ENCODE measurements at regions not wholly inside any gene's neighbourhood (a gene's known extent, or its start where the extent isn't known, plus 50 kb on each side); places are given as distances from the start of the nearest gene placed in this dataset.
"Not testable (repeated sequence)": the region's sequence is repeated elsewhere in the genome, so short reads cannot be mapped to it uniquely, and the experiment has no call there.

GRCh38 chr5:111635151-111635902 lies 121.7 kb downstream of the NREP start:
- DNase-seq (ENCODE audit: low read depth in 2 of 3, low spot score in 1 of 3) = no peak

DNA sequence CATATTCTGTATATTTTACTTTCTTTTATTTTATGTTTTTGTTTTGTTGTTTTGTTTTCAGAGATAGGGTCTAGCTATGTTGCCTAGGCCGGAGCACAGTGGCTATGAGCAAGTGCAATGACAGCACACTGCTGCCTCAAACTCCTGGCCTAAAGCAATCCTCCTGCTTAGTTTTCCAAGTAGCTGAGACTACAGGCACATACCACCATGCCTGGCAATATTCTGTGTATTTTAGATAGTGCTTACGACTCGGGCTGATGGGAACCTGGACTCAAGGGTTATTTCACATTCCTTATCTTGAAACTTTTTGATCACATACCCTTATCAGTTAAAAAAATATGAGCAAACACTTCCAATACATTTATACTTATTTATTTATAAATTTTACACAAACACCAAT lies 119.0 kb upstream of the STARD4 start:
- no peak for DNase-seq (ENCODE audit: low read depth in 2 of 3, low spot score in 1 of 3)

DNA sequence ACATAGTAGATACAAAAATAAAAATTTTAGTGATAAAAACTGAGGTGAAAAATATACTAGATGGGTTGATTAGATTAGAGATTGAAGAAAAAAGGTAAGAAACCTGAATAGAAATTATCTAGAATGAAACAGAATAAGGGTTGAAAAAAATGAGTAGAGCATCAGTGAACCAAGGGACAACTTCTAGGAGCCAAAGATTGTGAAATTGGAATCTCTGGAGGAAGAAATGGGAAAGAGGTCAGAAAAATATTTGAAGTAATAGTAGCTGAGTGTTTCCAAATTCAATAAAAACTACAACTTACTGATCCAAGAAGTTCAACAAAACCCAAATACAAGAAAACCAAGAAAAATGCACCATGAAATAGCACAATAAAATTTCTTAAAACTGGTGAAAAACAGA lies 116.6 kb upstream of the STARD4 start:
- DNase-seq (ENCODE audit: low read depth in 2 of 3, low spot score in 1 of 3) = no peak

GRCh38 chr5:111627862-111628261 lies 115.5 kb upstream of the STARD4 start:
- peak; percentile 8 to 14 (median 10) for DNase-seq (ENCODE audit: low read depth in 2 of 3, low spot score in 1 of 3)

- no peak for DNase-seq (ENCODE audit: low read depth in 2 of 3, low spot score in 1 of 3)
Observed at GRCh38 chr5:111626473-111627148, 114.3 kb upstream of the STARD4 start.

DNA sequence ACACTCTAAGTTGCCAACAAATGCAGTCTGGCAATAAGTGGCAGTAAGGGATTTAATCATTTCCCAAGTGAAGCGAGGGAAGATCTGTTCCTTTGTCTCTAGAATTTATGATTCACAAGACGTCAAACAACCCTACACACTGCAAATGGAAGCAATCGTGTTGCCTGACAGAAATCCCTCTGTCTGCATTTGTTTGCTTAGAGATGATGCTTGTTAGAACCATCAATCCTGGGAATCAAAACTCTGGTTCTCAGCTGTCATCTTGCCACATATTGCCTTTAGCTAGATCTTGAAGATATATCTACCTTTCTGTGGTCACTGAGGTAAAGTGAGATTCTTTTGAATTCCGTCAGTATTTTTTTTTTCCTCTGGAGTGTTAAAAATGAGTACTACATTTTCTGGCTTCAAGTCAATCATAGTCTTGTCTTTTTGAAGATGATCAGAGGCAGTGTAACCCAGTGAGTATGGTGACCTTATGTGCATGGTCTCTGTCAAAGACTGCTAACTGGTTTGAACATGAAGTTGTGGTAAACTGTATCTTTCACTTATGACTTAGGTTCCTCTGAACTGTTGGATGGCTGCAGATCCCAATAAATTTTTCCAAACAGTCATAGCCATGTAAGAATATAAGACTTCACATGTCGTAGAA lies 106.4 kb upstream of the STARD4 start:
- DNase-seq (ENCODE audit: low read depth in 2 of 3, low spot score in 1 of 3) = no peak

DNA sequence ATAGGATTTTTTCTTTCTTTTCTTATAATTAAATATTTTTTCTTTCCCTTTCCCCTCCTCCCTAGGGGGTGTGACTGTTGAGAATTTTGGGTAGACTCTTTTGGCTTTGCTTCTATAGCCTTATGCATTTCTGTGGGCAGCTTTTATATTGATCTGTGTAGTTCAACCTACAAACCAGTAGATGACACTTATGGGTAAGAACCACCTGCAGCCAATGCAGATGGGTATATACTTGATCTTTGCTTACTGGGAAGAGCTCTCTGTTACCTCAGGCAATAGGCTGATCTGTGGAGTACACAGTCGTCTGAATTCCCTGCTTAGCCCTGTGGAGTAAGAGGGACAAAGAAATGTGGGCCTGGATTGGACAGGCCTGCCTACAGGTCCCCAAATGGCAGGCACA lies 102.7 kb upstream of the STARD4 start:
- no peak for DNase-seq (ENCODE audit: low read depth in 2 of 3, low spot score in 1 of 3)

GRCh38 chr5:111612013-111612630 lies 99.8 kb upstream of the STARD4 start:
- not testable (repeated sequence) for DNase-seq (ENCODE audit: low read depth in 2 of 3, low spot score in 1 of 3)

GRCh38 chr5:111606194-111606593 lies 93.9 kb upstream of the STARD4 start:
- DNase-seq (ENCODE audit: low read depth in 2 of 3, low spot score in 1 of 3) = no peak

DNA sequence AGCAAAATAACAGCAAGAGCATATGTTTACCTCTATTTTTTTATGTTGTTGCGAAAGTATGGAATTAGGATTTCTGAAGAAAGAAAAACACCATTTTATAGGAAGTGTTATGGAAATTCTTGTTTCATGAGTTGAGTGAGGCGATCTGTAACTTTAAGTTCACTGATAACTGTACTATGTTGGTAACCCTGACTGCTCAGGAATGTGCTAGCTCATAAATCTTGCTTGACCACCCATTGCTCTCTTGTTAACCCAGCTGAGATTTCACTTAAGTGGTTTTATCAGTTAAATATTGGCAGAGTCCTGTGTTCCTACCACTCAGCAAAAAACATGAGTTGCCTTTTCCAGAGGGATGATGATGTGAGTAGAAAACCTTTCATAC lies 91.1 kb upstream of the STARD4 start:
- no peak for DNase-seq (ENCODE audit: low read depth in 2 of 3, low spot score in 1 of 3)

DNA sequence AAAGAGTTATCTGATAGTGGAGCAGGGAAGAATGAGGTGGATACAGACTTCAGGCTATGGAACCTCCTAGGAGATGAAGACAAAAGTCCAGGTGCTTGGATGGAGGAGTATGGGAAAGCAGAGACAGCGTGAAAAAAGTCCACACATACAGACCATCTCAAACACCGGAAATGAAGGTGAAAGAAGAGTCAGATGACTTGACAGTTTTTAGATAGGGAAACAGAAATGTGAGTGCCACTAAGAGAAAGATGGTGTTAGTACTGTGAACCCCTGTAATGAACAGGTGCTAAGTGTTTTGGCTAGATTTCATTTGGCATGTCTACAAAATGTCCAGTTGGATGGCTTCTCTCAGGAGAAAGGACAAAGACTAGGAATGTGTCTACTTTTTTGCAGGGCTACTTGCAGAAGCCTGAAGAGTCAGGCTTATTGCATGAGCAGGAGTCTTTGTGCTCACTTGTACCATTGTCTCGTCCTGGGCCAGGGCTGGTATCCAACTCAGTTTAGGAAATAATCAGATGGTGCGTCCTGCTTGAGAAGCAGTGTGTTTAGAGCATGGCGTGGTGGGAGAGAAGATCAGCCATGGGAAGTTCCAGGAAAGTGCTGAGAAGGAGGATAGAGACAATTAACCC lies 90.6 kb upstream of the STARD4 start:
- DNase-seq (ENCODE audit: low read depth in 2 of 3, low spot score in 1 of 3) = no peak

- no peak for DNase-seq (ENCODE audit: low read depth in 2 of 3, low spot score in 1 of 3)
Observed at GRCh38 chr5:111598996-111599395, 86.7 kb upstream of the STARD4 start.

DNA sequence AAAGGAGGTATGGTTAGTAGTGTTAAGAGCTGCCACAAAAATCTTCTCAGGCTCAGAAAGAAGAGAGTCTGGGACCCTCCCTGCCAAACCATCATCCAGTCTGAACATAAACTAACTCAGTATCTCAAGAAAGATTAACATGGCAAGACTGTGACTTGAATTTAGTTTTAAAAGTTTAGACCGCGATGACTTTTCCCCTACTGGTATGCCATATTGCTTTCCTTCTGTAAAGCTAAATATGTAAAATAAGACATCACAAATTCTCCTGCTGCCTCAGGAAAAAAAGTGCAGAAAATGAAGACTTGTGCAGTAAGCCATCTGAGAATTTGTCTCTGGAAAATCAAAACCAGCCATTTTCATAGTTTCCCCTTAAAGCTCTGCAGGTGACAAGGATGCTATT lies 85.2 kb upstream of the STARD4 start:
- DNase-seq (ENCODE audit: low read depth in 2 of 3, low spot score in 1 of 3) = no peak

DNA sequence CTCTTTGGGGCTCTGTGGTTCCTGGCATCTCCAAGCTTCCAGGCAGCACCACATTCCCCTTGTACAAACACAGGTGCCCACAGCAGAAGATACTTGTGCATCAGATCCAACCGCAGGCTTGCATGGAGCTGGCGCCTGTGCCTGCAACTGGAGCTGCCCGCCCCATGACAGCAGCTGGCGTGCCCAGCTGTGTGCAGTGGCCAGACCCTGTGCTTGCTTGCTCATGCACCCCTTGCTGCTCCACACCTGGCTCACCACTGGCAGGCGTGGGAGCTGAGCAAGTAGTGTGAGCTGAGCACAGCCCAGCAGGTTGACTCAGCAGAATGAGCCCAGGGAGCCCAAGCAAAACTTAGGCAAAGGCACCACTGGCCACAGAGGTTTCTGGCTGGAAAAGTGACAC lies 84.4 kb upstream of the STARD4 start:
- no peak for DNase-seq (ENCODE audit: low read depth in 2 of 3, low spot score in 1 of 3)

- DNase-seq (ENCODE audit: low read depth in 2 of 3, low spot score in 1 of 3) = no peak
Observed at GRCh38 chr5:111595425-111595824, 83.1 kb upstream of the STARD4 start.

GRCh38 chr5:111589316-111589715 lies 77.0 kb upstream of the STARD4 start:
- DNase-seq (ENCODE audit: low read depth in 2 of 3, low spot score in 1 of 3) = no peak

DNA sequence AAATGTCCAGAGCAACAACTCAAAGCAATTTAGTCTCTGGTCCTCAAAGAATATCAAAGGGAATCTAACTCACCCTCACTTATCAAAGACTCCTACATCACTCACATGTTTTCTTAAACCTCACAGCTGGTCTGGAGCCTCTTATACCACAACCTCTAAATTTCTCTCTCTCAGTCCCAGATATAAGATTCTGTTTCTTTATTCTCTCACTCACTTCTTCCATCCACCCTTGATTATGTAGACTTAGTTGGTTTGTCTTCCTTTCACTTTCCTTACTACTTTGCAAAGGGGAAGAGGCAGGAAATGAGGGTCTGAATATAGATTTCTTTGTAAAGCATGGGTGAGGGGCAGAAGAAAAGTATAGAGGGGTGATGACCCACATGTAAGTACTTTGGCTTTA lies 75.4 kb upstream of the STARD4 start:
- no peak for DNase-seq (ENCODE audit: low read depth in 2 of 3, low spot score in 1 of 3)

DNA sequence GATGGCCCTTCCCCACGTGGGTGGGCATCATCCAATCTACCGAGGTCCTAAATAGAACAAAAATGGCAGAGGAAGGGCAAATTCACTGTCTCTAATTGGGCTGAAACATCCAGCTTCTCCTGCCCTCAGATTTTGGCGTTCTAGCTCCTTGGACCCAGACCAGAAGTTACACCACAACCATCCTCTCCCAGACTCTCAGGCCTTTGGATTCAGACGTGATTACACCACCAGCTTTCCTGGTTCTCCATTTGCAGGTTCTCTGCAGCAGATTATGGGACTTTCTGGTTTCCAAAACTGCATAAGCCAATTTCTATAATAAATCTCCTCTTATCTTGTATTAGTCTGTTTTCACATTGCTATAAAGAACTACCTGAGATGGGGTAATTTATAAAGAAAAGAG lies 73.6 kb upstream of the STARD4 start:
- DNase-seq (ENCODE audit: low read depth in 2 of 3, low spot score in 1 of 3) = no peak

DNA sequence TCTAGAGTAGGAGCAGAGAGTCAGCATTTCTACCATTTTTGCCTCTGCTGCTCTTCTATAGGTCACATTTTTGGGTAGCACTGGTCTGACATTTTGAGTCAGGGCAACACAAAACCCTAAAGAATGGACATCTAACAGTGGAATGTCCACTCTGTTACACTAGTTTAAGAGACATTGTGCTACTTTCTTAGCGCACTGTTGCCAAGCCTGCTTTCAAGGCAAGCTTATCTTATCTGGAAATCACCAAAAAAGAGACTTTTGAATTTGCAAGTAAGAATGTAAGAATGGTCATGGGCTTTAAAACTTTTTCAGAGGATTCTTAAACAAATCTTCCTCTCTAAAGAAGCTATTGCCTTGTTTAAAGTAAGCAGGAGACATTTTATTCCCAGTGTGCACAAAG lies 73.0 kb upstream of the STARD4 start:
- no peak for DNase-seq (ENCODE audit: low read depth in 2 of 3, low spot score in 1 of 3)

DNA sequence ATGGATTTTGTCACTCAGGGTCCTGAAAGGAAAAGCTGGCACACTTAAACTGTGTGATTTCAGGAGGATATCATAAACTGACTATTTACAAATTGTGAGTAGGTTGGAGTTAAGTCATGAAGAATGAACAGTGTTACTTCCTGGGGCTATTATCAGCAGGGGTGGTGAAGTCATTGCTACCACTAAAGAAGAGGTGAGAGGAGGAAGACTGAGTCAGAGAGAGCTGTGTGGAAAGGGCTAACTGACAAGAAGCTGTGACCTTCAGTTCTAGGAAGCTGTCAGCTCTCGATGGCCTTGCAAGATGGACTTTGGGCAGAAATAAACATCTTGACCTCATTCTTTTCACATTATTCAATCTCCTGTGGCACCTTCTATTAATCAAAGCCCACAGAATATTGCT lies 72.3 kb upstream of the STARD4 start:
- DNase-seq (ENCODE audit: low read depth in 2 of 3, low spot score in 1 of 3) = no peak

DNA sequence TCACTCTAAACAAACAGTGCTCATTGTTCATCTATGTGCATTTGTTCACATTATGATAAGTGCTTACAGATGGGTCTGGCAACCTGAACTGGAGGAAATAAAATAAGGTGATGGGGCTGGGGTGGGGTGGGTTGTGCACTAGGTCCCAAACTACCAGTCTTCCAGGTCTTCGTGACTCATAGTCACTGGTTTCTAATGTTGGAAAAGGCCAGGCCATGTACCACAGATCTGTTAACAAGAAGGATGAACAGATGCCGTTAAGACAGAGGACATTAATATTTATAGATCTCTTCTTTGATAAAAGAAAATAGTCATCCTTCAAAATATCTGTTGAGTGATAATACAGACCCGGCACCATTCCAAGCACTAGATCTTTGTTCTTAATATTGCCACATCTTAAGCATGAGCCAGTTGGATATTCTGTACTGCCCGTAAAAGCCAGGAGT lies 71.4 kb upstream of the STARD4 start:
- no peak for DNase-seq (ENCODE audit: low read depth in 2 of 3, low spot score in 1 of 3)

Measured in stimulated activated CD4-positive, alpha-beta T cell treated with anti-CD3 and anti-CD28 coated beads, Interleukin-12 subunit alpha, Interleukin-12 subunit beta, amount 100 ng/mL, for 48 hours (primary cell).